Brain microvascular endothelial cell (primary cell): ENCODE measurements at regions not wholly inside any gene's neighbourhood (a gene's known extent, or its start where the extent isn't known, plus 50 kb on each side); places are given as distances from the start of the nearest gene placed in this dataset.
A peak's percentile ranks its signal among the peaks of the same experiment; 100 is the strongest.

Experiments
- DNase-seq: peaks from one replicate; pipeline ENCODE4 v3.0.0-alpha.2; 2020
- H3K27ac ChIP-seq: fragments of 250-450 bp; sonication (Bioruptor Pico); 2 replicates; pipeline ENCODE4 v1.5.1; 2020; ENCODE audit warnings: mild to moderate bottlenecking, moderate library complexity
- H3K27me3 ChIP-seq: fragments of 250-450 bp; sonication (Bioruptor Pico); replicated peaks from 2 replicates; pipeline ENCODE4 v1.5.1; 2020; ENCODE audit warnings: mild to moderate bottlenecking
- H3K36me3 ChIP-seq: fragments of 250-450 bp; sonication (Bioruptor Pico); replicated peaks from 2 replicates; pipeline ENCODE4 v1.5.1; 2020; ENCODE audit warnings: mild to moderate bottlenecking
- H3K4me3 ChIP-seq: 2 replicates; pipeline ENCODE4 v1.5.1; 2011; ENCODE audit warnings: low read depth, mild to moderate bottlenecking, control low read depth, low read length, moderate library complexity
- in situ Hi-C: cut with HindIII; loops from 2 replicates; pipeline ENCODE4 v1.10.0; 2017; ENCODE audit warnings: low sequenced_read_pairs, low pct_ligation_motif_present
- TF ChIP-seq, protein P1 (sequence below): IDR thresholded peaks from 2 replicates; pipeline ENCODE4 v1.5.1; 2011; ENCODE audit warnings: low read depth, mild to moderate bottlenecking, moderate library complexity, low read length, control low read depth, inconsistent platforms; ENCODE audit errors: missing control alignments

DNA sequence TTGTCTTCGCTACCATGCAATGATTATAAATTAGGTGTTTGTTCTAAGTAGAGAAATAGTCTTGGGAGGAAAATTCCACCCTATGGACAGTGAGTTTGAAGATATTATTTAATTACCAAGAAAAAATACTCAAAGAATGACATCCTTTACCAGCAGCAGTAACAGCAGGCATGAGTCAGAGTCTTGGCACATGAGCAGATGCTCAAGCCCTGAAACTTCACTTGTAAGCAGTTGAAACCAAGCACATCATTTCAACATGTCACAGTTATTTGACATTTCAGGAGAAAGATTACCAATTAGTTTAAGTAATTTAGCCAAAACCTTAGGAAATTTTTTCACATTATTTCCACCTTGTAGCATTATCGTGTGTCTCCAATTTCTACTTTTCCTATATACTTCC, 99.2 kb downstream of the C12orf50 start:
- no peaks in the 10 kb centered on the region for H3K36me3 ChIP-seq
- in situ Hi-C loops: no loop called here

GRCh38 chr12:87929346-87929745, 99.9 kb downstream of the C12orf50 start:
- TF ChIP-seq, protein P1, sequence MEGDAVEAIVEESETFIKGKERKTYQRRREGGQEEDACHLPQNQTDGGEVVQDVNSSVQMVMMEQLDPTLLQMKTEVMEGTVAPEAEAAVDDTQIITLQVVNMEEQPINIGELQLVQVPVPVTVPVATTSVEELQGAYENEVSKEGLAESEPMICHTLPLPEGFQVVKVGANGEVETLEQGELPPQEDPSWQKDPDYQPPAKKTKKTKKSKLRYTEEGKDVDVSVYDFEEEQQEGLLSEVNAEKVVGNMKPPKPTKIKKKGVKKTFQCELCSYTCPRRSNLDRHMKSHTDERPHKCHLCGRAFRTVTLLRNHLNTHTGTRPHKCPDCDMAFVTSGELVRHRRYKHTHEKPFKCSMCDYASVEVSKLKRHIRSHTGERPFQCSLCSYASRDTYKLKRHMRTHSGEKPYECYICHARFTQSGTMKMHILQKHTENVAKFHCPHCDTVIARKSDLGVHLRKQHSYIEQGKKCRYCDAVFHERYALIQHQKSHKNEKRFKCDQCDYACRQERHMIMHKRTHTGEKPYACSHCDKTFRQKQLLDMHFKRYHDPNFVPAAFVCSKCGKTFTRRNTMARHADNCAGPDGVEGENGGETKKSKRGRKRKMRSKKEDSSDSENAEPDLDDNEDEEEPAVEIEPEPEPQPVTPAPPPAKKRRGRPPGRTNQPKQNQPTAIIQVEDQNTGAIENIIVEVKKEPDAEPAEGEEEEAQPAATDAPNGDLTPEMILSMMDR: no peak
- in situ Hi-C loops: no loop called here

More for the DNA sequence above, 99.2 kb downstream of the C12orf50 start:
- H3K27me3 ChIP-seq: no peaks in the 10 kb centered on the region
- no peak overlapping the region for H3K27ac ChIP-seq
- no peak overlapping the region for H3K4me3 ChIP-seq
- peak; percentile 85 for DNase-seq
- TF ChIP-seq, protein P1: no peak

GRCh38 chr12:87928031-87928430, 101.2 kb downstream of the C12orf50 start:
- no peak overlapping the region for H3K27ac ChIP-seq
- H3K27me3 ChIP-seq: no peaks in the 10 kb centered on the region
- H3K36me3 ChIP-seq: no peaks in the 10 kb centered on the region
- no peak for DNase-seq
- TF ChIP-seq, protein P1: no peak
- H3K4me3 ChIP-seq: no peak overlapping the region
- in situ Hi-C loops: no loop called here

More at GRCh38 chr12:87929346-87929745, 99.9 kb downstream of the C12orf50 start:
- DNase-seq: no peak
- Histone ChIP-seq H3K36me3 (no peaks in the 10 kb centered on the region), H3K27me3 (no peaks in the 10 kb centered on the region), H3K4me3 (no peak overlapping the region), H3K27ac (no peak overlapping the region)

DNA sequence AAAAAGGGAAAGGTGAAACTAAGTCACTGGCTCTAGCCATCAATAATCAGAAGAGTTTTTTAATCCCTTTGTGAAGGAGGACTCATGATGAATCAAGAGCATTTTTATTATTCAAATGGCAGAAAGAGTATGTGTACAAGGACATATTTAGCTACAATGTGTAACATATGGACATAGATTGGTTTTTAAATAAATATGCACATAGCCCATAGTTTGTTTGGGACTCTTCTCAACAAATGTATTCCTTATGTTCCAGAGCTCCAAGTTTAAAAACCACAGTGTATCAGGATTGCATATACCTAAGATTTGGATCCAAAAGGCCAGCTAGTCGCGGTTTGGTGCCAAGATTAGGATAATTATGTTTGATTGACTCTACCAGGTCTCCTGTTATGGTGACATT, 104.2 kb downstream of the C12orf50 start:
- H3K4me3 ChIP-seq: no peak overlapping the region
- H3K27me3 ChIP-seq: no peaks in the 10 kb centered on the region
- in situ Hi-C loops: no loop called here
- no peak overlapping the region for H3K27ac ChIP-seq
- TF ChIP-seq, protein P1: no peak
- DNase-seq: no peak
- H3K36me3 ChIP-seq: no peaks in the 10 kb centered on the region

- Histone ChIP-seq H3K27me3 (no peaks in the 10 kb centered on the region), H3K4me3 (no peak overlapping the region), H3K36me3 (no peaks in the 10 kb centered on the region), H3K27ac (no peak overlapping the region)
- TF ChIP-seq, protein P1: no peak
- no peak for DNase-seq
- in situ Hi-C loops: no loop called here
Measured at GRCh38 chr12:87924149-87924548, 105.1 kb downstream of the C12orf50 start.

GRCh38 chr12:87923361-87923760, 105.8 kb downstream of the C12orf50 start:
- Histone ChIP-seq H3K27ac (no peak overlapping the region), H3K4me3 (no peak overlapping the region), H3K27me3 (no peaks in the 10 kb centered on the region), H3K36me3 (no peaks in the 10 kb centered on the region)
- TF ChIP-seq, protein P1: no peak
- in situ Hi-C loops: no loop called here
- DNase-seq: no peak
